ENCODE measurements at regions not wholly inside any gene's neighbourhood (a gene's known extent, or its start where the extent isn't known, plus 50 kb on each side); places are given as distances from the start of the nearest gene placed in this dataset.

GRCh38 chr12:24172031-24172772, 222.7 kb upstream of the SOX5 start:
- TF ChIP-seq GATA3 (IDR thresholded peaks at IDR 0.05; ENCODE audit: low read depth, low read length) (no peak), GATA2 (IDR thresholded peaks at IDR 0.05; ENCODE audit: low read depth, low read length) (no peak)

Measured in SH-SY5Y (cell line).